ENCODE measurements at regions not wholly inside any gene's neighbourhood (a gene's known extent, or its start where the extent isn't known, plus 50 kb on each side); places are given as distances from the start of the nearest gene placed in this dataset.
"Not testable (repeated sequence)": the region's sequence is repeated elsewhere in the genome, so short reads cannot be mapped to it uniquely, and the experiment has no call there.

GRCh38 chr4:30094887-30095286 is 625.3 kb upstream of the PCDH7 start:
- TF ChIP-seq TAF1 (IDR thresholded peaks at IDR 0.05; ENCODE audit: borderline replicate concordance, low read depth, low read length), result no peak
- TF ChIP-seq POLR2A (IDR thresholded peaks at IDR 0.05; ENCODE audit: low read depth, low read length), result no peak
- TF ChIP-seq POLR2AphosphoS5 (IDR thresholded peaks at IDR 0.05; ENCODE audit: low read depth, low read length), result no peak
- DNase-seq (ENCODE audit: insufficient read length), result no peak
- FAIRE-seq, result no peak

GRCh38 chr4:30103455-30103854 is 616.7 kb upstream of the PCDH7 start:
- no peak for DNase-seq (ENCODE audit: insufficient read length)
- TF ChIP-seq TAF1 (IDR thresholded peaks at IDR 0.05; ENCODE audit: borderline replicate concordance, low read depth, low read length), result no peak
- no peak for TF ChIP-seq POLR2AphosphoS5 (IDR thresholded peaks at IDR 0.05; ENCODE audit: low read depth, low read length)
- TF ChIP-seq POLR2A (IDR thresholded peaks at IDR 0.05; ENCODE audit: low read depth, low read length), result no peak
- FAIRE-seq, result no peak

GRCh38 chr4:30116401-30116800 is 603.8 kb upstream of the PCDH7 start:
- TF ChIP-seq POLR2A (IDR thresholded peaks at IDR 0.05; ENCODE audit: low read depth, low read length) (no peak), POLR2AphosphoS5 (IDR thresholded peaks at IDR 0.05; ENCODE audit: low read depth, low read length) (no peak), TAF1 (IDR thresholded peaks at IDR 0.05; ENCODE audit: borderline replicate concordance, low read depth, low read length) (no peak)
- DNase-seq (ENCODE audit: insufficient read length), result no peak
- no peak for FAIRE-seq

GRCh38 chr4:30117433-30117832 is 602.7 kb upstream of the PCDH7 start:
- no peak for DNase-seq (ENCODE audit: insufficient read length)
- TF ChIP-seq TAF1 (IDR thresholded peaks at IDR 0.05; ENCODE audit: borderline replicate concordance, low read depth, low read length) (no peak), POLR2AphosphoS5 (IDR thresholded peaks at IDR 0.05; ENCODE audit: low read depth, low read length) (no peak), POLR2A (IDR thresholded peaks at IDR 0.05; ENCODE audit: low read depth, low read length) (no peak)
- no peak for FAIRE-seq

GRCh38 chr4:30122711-30123110 is 597.5 kb upstream of the PCDH7 start:
- no peak for TF ChIP-seq TAF1 (IDR thresholded peaks at IDR 0.05; ENCODE audit: borderline replicate concordance, low read depth, low read length)
- FAIRE-seq (no peak), DNase-seq (ENCODE audit: insufficient read length) (no peak)

GRCh38 chr4:30124621-30125020 is 595.5 kb upstream of the PCDH7 start:
- DNase-seq (ENCODE audit: insufficient read length); FAIRE-seq: not testable (repeated sequence)

- TF ChIP-seq TAF1 (IDR thresholded peaks at IDR 0.05; ENCODE audit: borderline replicate concordance, low read depth, low read length) (no peak), POLR2A (IDR thresholded peaks at IDR 0.05; ENCODE audit: low read depth, low read length) (no peak), POLR2AphosphoS5 (IDR thresholded peaks at IDR 0.05; ENCODE audit: low read depth, low read length) (no peak)
- FAIRE-seq, result no peak
Observed at GRCh38 chr4:30125868-30126267, 594.3 kb upstream of the PCDH7 start.

GRCh38 chr4:30126351-30126750 is 593.8 kb upstream of the PCDH7 start:
- FAIRE-seq (no peak), DNase-seq (ENCODE audit: insufficient read length) (no peak)

More at GRCh38 chr4:30125868-30126267, 594.3 kb upstream of the PCDH7 start:
- no peak for DNase-seq (ENCODE audit: insufficient read length)

GRCh38 chr4:30148828-30149227 is 571.3 kb upstream of the PCDH7 start:
- not testable (repeated sequence) for DNase-seq (ENCODE audit: insufficient read length); FAIRE-seq

More at GRCh38 chr4:30126351-30126750, 593.8 kb upstream of the PCDH7 start:
- TF ChIP-seq POLR2AphosphoS5 (IDR thresholded peaks at IDR 0.05; ENCODE audit: low read depth, low read length), result no peak
- no peak for TF ChIP-seq TAF1 (IDR thresholded peaks at IDR 0.05; ENCODE audit: borderline replicate concordance, low read depth, low read length)
- no peak for TF ChIP-seq POLR2A (IDR thresholded peaks at IDR 0.05; ENCODE audit: low read depth, low read length)

- DNase-seq (ENCODE audit: insufficient read length); FAIRE-seq: not testable (repeated sequence)
Observed at GRCh38 chr4:30149539-30149938, 570.6 kb upstream of the PCDH7 start.

- no peak for TF ChIP-seq POLR2A (IDR thresholded peaks at IDR 0.05; ENCODE audit: low read depth, low read length)
- no peak for TF ChIP-seq POLR2AphosphoS5 (IDR thresholded peaks at IDR 0.05; ENCODE audit: low read depth, low read length)
- no peak for TF ChIP-seq TAF1 (IDR thresholded peaks at IDR 0.05; ENCODE audit: borderline replicate concordance, low read depth, low read length)
- no peak for DNase-seq (ENCODE audit: insufficient read length)
- FAIRE-seq, result no peak
Observed at GRCh38 chr4:30153427-30153826, 566.7 kb upstream of the PCDH7 start.

- DNase-seq (ENCODE audit: insufficient read length) (no peak), FAIRE-seq (no peak)
- TF ChIP-seq POLR2A (IDR thresholded peaks at IDR 0.05; ENCODE audit: low read depth, low read length) (no peak), TAF1 (IDR thresholded peaks at IDR 0.05; ENCODE audit: borderline replicate concordance, low read depth, low read length) (no peak), POLR2AphosphoS5 (IDR thresholded peaks at IDR 0.05; ENCODE audit: low read depth, low read length) (no peak)
Observed at GRCh38 chr4:30160140-30160539, 560.0 kb upstream of the PCDH7 start.

- no peak for FAIRE-seq
- no peak for TF ChIP-seq POLR2AphosphoS5 (IDR thresholded peaks at IDR 0.05; ENCODE audit: low read depth, low read length)
- no peak for TF ChIP-seq TAF1 (IDR thresholded peaks at IDR 0.05; ENCODE audit: borderline replicate concordance, low read depth, low read length)
- DNase-seq (ENCODE audit: insufficient read length), result no peak
Observed at GRCh38 chr4:30172416-30172815, 547.8 kb upstream of the PCDH7 start.

- DNase-seq (ENCODE audit: insufficient read length) (no peak), FAIRE-seq (no peak)
- TF ChIP-seq TAF1 (IDR thresholded peaks at IDR 0.05; ENCODE audit: borderline replicate concordance, low read depth, low read length) (no peak), POLR2A (IDR thresholded peaks at IDR 0.05; ENCODE audit: low read depth, low read length) (no peak), POLR2AphosphoS5 (IDR thresholded peaks at IDR 0.05; ENCODE audit: low read depth, low read length) (no peak)
Observed at GRCh38 chr4:30181512-30181911, 538.7 kb upstream of the PCDH7 start.
